Brain microvascular endothelial cell (primary cell): ENCODE measurements at regions not wholly inside any gene's neighbourhood (a gene's known extent, or its start where the extent isn't known, plus 50 kb on each side); places are given as distances from the start of the nearest gene placed in this dataset.

Experiments
- DNase-seq: peaks from one replicate; pipeline ENCODE4 v3.0.0-alpha.2; 2020
- H3K27ac ChIP-seq: fragments of 250-450 bp; sonication (Bioruptor Pico); 2 replicates; pipeline ENCODE4 v1.5.1; 2020; ENCODE audit warnings: mild to moderate bottlenecking, moderate library complexity
- H3K27me3 ChIP-seq: fragments of 250-450 bp; sonication (Bioruptor Pico); replicated peaks from 2 replicates; pipeline ENCODE4 v1.5.1; 2020; ENCODE audit warnings: mild to moderate bottlenecking
- H3K36me3 ChIP-seq: fragments of 250-450 bp; sonication (Bioruptor Pico); replicated peaks from 2 replicates; pipeline ENCODE4 v1.5.1; 2020; ENCODE audit warnings: mild to moderate bottlenecking
- H3K4me3 ChIP-seq: 2 replicates; pipeline ENCODE4 v1.5.1; 2011; ENCODE audit warnings: low read depth, mild to moderate bottlenecking, control low read depth, low read length, moderate library complexity
- CTCF ChIP-seq: IDR thresholded peaks from 2 replicates; pipeline ENCODE4 v1.5.1; 2011; ENCODE audit warnings: low read depth, mild to moderate bottlenecking, moderate library complexity, low read length, control low read depth, inconsistent platforms; ENCODE audit errors: missing control alignments
- in situ Hi-C: cut with HindIII; loops from 2 replicates; pipeline ENCODE4 v1.10.0; 2017; ENCODE audit warnings: low sequenced_read_pairs, low pct_ligation_motif_present

DNA sequence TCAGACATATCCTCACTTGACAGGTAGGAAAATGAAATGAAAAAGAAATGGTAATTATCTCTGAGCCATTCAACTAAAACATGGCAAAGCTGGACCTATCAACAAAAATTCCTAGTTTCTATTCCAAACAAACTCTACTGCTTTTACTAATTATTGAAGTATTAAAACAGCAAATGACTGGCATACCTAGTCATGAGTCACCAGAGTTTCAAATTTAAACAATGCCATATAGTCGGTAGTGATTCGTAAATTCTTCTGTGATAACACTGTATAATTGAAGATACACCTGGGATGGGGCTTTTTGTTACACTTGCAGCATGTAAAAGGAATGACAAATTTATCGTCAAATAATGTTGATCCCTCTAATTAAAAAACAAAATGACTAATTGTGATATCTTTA lies 153.1 kb upstream of the THUMPD2 start:
- DNase-seq = no peak
- in situ Hi-C loops = no loop called here
- no peak for TF ChIP-seq CTCF
- no peak overlapping the region for H3K27ac ChIP-seq
- H3K36me3 ChIP-seq = no peaks in the 10 kb centered on the region
- no peak overlapping the region for H3K4me3 ChIP-seq
- no peaks in the 10 kb centered on the region for H3K27me3 ChIP-seq

GRCh38 chr2:39930175-39930917 lies 151.3 kb upstream of the THUMPD2 start:
- Histone ChIP-seq H3K36me3 (no peaks in the 10 kb centered on the region), H3K27ac (no peak overlapping the region), H3K27me3 (no peaks in the 10 kb centered on the region), H3K4me3 (no peak overlapping the region)
- in situ Hi-C loops = no loop called here
- no peak for TF ChIP-seq CTCF
- no peak for DNase-seq

DNA sequence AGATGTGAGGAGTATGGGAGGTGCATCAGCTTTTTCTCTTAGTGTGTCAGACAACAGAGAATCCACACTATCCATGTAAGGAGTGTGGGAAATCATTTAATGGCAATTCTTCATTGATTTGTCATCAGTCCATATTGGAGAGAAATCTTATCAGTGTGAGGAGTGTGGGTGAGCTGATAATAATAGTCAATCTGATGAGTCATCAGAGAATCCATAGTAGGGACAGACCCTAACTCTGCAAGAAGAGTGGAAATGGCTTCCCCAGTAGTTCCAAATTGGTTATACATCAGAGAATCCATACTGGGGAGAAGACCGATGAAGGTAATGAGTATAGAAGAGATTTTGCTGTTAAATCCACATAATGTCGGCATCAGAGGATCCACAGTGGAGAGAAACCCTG lies 150.5 kb upstream of the THUMPD2 start:
- Histone ChIP-seq H3K27me3 (no peaks in the 10 kb centered on the region), H3K27ac (no peak overlapping the region), H3K36me3 (no peaks in the 10 kb centered on the region), H3K4me3 (no peak overlapping the region)
- no peak for TF ChIP-seq CTCF
- in situ Hi-C loops = no loop called here
- DNase-seq = no peak

DNA sequence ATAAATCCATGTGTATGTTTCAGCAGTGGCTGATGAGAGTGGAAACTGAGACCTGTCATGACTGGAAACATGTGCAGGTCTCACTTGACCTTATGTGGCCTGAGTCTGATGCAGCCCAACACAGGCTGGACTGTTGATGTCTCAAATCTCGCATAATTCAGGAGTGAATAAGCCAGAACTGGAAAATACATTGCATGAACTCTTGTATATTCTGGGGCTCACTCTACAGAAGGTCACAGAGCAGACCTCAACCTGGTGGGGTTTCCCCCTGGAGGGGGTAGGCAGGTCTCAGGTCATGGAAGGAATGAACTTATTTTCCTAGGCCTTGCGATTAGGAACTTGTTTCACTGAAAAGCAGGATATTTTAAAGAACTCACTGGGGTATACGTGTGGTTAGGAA lies 146.3 kb upstream of the THUMPD2 start:
- in situ Hi-C loops = no loop called here
- Histone ChIP-seq H3K27ac (no peak overlapping the region), H3K4me3 (no peak overlapping the region), H3K36me3 (no peaks in the 10 kb centered on the region), H3K27me3 (no peaks in the 10 kb centered on the region)
- DNase-seq = no peak
- no peak for TF ChIP-seq CTCF

DNA sequence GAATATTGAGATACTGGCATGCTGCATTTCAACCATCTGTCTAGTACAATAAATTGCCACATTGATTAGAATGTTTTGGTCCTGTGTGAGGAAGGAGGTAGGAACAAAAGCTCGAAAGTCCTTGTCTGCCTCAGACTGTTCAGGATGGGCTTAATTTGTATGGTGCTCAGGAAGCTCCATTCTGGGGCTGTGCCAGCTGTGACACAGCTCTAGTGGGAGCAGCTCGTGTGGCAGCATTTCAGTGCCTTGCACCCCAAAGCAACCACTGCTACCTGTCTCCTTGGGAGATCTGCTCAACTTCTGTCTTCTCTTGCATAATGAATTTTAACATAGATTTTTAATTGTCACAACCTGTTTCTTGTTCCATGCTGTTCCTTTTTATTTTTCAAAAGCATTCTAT lies 144.4 kb upstream of the THUMPD2 start:
- no peak overlapping the region for H3K4me3 ChIP-seq
- in situ Hi-C loops = no loop called here
- H3K27me3 ChIP-seq = no peaks in the 10 kb centered on the region
- no peak for DNase-seq
- no peaks in the 10 kb centered on the region for H3K36me3 ChIP-seq
- TF ChIP-seq CTCF = no peak
- no peak overlapping the region for H3K27ac ChIP-seq
